ENCODE measurements at regions not wholly inside any gene's neighbourhood (a gene's known extent, or its start where the extent isn't known, plus 50 kb on each side); places are given as distances from the start of the nearest gene placed in this dataset.

- TF ChIP-seq CTCF (IDR thresholded peaks at IDR 0.05) (no peak), POLR2A (IDR thresholded peaks at IDR 0.05) (no peak)
Measured at GRCh38 chr13:48910686-48911085, 65.0 kb upstream of the FNDC3A start.
